ENCODE measurements at regions not wholly inside any gene's neighbourhood (a gene's known extent, or its start where the extent isn't known, plus 50 kb on each side); places are given as distances from the start of the nearest gene placed in this dataset.

DNA sequence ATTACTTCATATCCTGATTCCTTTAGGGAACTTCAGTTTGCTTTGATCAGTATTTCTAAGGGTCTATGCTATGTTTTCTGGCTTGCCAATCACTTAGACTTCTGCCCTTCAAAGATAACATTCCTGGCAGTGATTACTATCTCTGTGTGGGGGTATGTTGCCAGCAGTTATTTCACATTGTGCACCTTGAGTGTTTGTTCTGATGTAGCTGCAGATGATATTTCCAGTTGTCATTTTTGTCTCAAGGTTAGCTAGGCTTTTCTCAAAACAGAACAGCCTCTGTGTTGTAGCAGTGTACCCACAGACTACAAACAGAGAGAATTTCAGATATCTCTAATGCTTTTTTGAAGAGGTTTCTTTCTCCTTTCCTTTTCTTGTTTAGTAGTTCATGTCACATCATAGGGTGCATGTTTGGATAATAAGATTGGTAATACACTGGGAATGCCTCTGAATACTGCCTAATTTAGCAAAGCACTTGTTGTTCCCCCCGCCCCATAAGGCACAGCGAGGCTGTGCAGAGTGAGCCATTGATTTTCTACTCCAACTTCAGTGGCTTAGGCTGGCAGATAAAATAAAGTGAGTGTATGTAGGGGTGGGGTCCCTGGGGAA lies 134.7 kb upstream of the AGR3 start (continued):
- TF ChIP-seq RNF2 (conservative IDR thresholded peaks at IDR 0.05; ENCODE audit: low read depth) (no peak), YY1 (IDR thresholded peaks at IDR 0.05; ENCODE audit: insufficient read depth, insufficient replicate concordance, low read depth, low read length) (no peak), ZBTB38 (CRISPR knock-in tag; IDR thresholded peaks at IDR 0.05) (no peak), ZNF737 (CRISPR knock-in tag; IDR thresholded peaks at IDR 0.05; ENCODE audit: borderline replicate concordance) (no peak), ZNF253 (CRISPR knock-in tag; IDR thresholded peaks at IDR 0.05; ENCODE audit: borderline replicate concordance) (no peak), ZNF317 (CRISPR knock-in tag; IDR thresholded peaks at IDR 0.05) (no peak), ZNF354B (CRISPR knock-in tag; IDR thresholded peaks at IDR 0.05) (no peak), PHF5A (CRISPR knock-in tag; IDR thresholded peaks at IDR 0.05; ENCODE audit: low read depth, unreplicated experiment) (no peak), NR3C1 (CRISPR knock-in tag; IDR thresholded peaks at IDR 0.05) (no peak), DNMT1 (CRISPR knock-in tag; IDR thresholded peaks at IDR 0.05) (no peak)
- TF ChIP-seq, protein P1, sequence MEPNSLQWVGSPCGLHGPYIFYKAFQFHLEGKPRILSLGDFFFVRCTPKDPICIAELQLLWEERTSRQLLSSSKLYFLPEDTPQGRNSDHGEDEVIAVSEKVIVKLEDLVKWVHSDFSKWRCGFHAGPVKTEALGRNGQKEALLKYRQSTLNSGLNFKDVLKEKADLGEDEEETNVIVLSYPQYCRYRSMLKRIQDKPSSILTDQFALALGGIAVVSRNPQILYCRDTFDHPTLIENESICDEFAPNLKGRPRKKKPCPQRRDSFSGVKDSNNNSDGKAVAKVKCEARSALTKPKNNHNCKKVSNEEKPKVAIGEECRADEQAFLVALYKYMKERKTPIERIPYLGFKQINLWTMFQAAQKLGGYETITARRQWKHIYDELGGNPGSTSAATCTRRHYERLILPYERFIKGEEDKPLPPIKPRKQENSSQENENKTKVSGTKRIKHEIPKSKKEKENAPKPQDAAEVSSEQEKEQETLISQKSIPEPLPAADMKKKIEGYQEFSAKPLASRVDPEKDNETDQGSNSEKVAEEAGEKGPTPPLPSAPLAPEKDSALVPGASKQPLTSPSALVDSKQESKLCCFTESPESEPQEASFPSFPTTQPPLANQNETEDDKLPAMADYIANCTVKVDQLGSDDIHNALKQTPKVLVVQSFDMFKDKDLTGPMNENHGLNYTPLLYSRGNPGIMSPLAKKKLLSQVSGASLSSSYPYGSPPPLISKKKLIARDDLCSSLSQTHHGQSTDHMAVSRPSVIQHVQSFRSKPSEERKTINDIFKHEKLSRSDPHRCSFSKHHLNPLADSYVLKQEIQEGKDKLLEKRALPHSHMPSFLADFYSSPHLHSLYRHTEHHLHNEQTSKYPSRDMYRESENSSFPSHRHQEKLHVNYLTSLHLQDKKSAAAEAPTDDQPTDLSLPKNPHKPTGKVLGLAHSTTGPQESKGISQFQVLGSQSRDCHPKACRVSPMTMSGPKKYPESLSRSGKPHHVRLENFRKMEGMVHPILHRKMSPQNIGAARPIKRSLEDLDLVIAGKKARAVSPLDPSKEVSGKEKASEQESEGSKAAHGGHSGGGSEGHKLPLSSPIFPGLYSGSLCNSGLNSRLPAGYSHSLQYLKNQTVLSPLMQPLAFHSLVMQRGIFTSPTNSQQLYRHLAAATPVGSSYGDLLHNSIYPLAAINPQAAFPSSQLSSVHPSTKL (CRISPR knock-in tag; IDR thresholded peaks at IDR 0.05) = peak; percentile 91
- TF ChIP-seq, protein P2, sequence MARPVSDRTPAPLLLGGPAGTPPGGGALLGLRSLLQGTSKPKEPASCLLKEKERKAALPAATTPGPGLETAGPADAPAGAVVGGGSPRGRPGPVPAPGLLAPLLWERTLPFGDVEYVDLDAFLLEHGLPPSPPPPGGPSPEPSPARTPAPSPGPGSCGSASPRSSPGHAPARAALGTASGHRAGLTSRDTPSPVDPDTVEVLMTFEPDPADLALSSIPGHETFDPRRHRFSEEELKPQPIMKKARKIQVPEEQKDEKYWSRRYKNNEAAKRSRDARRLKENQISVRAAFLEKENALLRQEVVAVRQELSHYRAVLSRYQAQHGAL (CRISPR knock-in tag; IDR thresholded peaks at IDR 0.05; ENCODE audit: not compliant biosample characterization) = no peak

Measured in HepG2 (cell line).